ENCODE measurements at regions not wholly inside any gene's neighbourhood (a gene's known extent, or its start where the extent isn't known, plus 50 kb on each side); places are given as distances from the start of the nearest gene placed in this dataset.
A peak's percentile ranks its signal among the peaks of the same experiment; 100 is the strongest.
"Not testable (repeated sequence)": the region's sequence is repeated elsewhere in the genome, so short reads cannot be mapped to it uniquely, and the experiment has no call there.

- ATAC-seq (no peak), DNase-seq (no peak)
- intact Hi-C loops (cut with DNase I, micrococcal nuclease), result no loop called here
These were observed 104.1 kb upstream of the BASP1 start for GRCh38 chr5:17113174-17113958.

GRCh38 chr5:17114233-17114632 lies 103.2 kb upstream of the BASP1 start:
- no peak for DNase-seq
- intact Hi-C loops (cut with DNase I, micrococcal nuclease), result no loop called here
- peak; percentile 65 for ATAC-seq

DNA sequence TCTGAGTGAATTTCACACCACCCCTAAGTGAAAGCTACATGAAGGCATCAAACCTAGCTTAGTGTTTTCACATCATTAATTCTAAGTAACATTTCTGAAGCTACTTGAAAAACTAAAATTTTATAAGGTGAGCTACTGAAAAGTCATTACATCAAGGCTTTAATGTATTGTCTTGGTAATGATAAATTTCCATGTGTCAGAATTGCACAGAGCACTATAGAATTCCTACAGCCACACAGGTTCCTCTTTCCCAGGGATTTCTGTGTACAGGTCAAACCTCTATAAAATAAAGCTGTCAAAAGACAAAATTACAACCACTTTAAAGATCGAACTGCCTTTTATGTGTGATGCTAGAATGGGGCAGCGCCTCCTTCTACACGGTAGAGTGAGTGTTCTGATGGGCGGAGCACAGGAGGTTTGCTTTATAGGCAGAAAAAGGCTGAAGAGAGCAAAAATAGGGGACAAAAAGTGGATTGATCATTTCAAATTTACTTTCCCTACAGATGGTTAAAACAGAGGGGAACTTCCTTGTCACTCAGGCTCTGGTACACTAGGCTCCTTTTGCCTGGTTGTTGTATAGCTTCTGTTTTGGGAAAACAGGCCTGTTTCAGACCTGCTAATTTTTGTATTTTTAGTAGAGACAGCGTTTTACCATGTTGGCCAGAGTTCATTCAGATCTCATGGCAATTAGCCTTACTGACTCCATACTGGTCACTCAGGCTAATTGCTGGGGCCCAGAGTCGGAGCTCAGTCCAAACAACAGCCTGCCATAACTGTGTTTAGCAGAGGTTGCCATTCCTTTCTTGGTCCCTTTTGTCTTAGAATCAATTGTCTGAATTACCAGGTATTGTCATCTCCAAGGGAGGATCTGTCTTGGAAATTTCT lies 102.5 kb upstream of the BASP1 start:
- DNase-seq (no peak), ATAC-seq (peak; percentile 57)
- intact Hi-C loops (cut with DNase I, micrococcal nuclease), result no loop called here

DNA sequence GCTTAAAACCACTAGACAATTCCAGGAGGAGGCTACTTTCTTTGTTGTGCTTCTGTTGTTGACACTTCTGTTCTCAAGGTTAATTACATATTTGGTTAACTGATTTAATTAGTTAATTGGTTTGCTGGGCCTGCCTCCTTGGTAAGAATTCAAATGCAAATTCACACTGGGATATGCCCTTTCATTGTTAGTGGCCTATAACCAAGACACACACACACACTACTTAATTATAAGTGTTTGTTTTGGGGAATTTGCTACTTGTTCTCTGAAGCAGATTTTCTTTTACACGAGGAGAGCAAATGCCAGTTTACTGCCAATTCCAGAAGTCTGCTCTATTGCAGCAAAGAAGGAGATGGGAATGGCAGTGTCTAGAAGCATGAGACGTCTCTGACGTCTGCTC lies 101.6 kb upstream of the BASP1 start:
- ATAC-seq (no peak), DNase-seq (no peak)
- intact Hi-C loops (cut with DNase I, micrococcal nuclease), result no loop called here

DNA sequence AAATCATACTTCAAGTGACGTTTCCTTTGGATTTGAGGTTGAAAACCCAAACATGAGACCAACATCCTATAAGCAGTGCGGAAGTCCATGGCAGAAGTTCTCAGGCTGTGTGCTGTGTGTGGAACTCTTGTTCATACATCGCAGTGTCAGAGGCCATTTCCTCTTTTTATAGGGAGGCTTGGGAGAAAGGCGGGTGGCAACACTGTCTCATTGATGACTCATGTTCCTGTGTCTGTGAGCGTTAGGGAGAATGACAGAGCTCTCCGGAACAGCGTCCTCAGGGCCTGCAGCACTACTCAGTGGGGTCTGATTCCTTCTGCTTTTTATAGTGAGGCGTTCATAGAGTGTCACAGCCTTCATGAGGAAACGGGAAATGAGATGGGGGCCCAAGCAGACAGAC lies 98.8 kb upstream of the BASP1 start:
- ATAC-seq, result peak; percentile 90

DNA sequence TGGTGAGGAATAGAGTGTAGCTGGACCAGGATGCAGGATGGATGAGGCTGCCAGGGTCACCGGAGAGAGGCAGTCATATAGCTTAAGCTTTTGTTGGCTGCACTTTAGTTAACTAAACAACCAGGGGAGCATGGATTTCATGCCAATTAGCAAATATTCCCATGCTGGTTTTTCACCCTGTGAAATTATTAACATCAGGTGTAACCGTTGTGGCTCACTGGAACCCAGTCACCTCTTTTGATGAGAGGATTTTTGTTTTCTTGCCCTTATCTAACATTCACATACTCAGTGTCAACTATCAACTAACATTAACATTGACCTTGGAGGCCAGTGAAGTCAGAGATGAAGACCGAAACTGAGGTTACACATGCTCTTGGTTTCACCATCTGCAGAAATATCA lies 97.2 kb upstream of the BASP1 start:
- DNase-seq (no peak), ATAC-seq (no peak)
- intact Hi-C loops (cut with DNase I, micrococcal nuclease), result no loop called here

More for the DNA sequence above, 98.8 kb upstream of the BASP1 start:
- DNase-seq, result peak; percentile 57 to 79
- intact Hi-C loops (cut with DNase I, micrococcal nuclease), result no loop called here

DNA sequence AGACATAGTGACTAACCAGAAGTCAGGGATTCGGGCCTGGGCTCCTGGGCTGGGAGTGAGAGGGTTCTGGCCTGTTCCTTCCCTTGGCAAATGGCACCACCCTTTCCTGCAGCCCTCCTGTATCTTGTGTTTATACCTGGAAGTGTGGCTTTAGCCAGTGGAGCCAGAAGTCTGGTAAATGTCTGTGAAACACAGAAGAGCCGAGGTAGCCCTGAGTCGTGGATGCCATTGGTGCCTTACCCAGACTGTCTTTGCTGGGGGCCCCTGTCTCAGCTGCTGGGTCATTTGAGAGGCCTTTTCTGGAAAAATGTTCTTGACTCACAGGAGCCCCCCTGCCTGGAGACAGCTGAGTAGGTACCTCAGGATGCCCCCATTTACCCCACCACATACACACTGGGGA lies 95.7 kb upstream of the BASP1 start:
- intact Hi-C loops (cut with DNase I, micrococcal nuclease), result no loop called here
- ATAC-seq (no peak), DNase-seq (no peak)

DNA sequence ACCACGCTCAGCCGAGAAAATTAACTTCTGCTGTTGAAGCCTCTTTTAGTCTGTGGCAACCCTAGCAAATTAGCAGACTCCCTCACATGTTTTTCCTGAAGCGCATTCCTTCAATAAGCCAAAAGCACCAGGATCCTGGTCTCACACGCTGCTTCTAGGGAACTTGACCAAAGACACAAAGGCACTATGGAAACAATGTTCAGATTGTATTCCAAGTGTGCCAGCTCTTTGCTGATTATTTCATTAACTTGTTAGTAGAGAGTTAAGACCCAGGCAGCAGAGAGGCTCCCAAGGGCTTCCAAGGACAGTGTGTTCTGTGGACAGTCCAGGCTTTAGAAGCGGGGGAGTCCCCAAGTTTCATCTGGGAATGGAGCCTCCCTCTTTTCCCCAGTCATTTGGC lies 94.4 kb upstream of the BASP1 start:
- no peak for DNase-seq

GRCh38 chr5:17123773-17124172 lies 93.7 kb upstream of the BASP1 start:
- intact Hi-C loops (cut with DNase I, micrococcal nuclease); ATAC-seq; DNase-seq: not testable (repeated sequence)

More for the DNA sequence above, 94.4 kb upstream of the BASP1 start:
- no peak for ATAC-seq
- intact Hi-C loops (cut with DNase I, micrococcal nuclease), result no loop called here

DNA sequence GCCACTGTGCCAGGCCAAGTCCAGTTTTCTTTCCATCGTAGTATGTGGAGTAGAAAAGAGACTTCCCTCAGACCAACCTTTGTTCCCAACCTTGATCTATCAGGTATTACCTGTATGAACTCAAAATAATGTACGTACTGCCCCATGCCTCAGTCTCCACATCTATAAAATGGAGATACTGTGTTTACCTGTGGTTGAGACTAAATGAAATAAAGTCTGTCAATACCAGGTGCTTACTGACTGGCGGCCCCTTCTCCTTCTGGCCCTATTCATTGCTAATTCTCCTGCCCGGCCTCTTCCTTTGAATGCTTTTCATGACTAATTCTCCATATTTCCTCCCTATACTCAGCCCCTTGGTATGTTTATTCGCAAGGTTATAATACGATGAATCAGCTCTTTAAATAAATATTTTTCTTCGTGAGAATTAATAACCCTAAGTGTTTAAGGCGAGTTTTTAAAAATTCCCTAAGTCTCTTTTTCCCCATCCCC lies 89.6 kb upstream of the BASP1 start:
- ATAC-seq (no peak), DNase-seq (no peak)
- intact Hi-C loops (cut with DNase I, micrococcal nuclease), result no loop called here

DNA sequence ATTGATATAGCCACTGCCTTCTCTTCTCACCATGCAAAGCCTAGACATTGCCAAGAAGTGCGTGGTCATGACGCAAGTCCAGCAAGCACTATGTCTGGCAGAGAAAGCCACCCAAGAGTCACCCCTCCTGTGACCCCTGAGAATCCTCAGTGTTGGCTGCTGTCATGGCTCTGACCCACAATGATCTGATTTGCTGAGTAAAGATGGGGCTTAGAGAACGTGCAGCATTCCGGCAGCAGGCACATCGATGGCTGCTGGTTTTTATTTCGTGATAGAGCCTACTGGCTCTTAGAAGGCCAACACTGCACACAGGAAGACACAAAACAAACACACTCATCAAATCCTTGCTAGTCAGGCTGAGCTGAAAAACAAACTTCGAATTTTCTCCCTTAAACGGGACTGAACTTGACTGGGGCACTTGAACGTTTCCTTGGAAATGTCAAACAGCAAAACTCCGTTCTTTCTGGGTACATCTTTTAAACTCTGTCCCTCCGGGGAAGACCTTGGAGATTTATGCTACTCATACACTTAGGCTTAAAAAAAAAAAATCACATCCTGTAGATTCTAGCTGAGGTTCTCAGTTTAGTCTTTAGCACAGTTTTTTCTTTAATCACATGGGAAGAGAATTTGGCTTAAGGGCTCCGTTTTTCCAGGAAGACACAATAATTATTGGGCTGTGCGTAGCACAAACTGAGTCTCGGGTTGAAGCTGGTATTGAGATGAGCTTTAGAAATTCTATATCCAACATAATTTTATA lies 88.2 kb upstream of the BASP1 start:
- ATAC-seq (no peak), DNase-seq (no peak)
- intact Hi-C loops (cut with DNase I, micrococcal nuclease), result no loop called here

DNA sequence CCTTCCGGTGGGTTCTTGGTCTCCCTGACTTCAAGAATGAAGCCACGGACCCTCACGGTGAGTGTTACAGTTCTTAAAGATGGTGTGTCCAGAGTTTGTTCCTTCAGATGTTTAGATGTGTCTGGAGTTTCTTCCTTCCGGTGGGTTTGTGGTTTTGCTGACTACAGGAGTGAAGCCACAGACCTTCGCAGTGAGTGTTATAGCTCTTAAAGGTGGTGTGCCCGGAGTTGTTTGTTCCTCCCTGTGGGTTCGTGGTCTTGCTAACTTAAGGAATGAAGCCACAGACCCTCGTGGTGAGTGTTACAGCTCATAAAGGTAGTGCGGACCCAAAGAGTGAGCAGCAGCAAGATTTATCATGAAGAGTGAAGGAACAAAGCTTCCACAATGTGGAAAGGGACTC lies 87.1 kb upstream of the BASP1 start:
- ATAC-seq; intact Hi-C loops (cut with DNase I, micrococcal nuclease); DNase-seq: not testable (repeated sequence)

DNA sequence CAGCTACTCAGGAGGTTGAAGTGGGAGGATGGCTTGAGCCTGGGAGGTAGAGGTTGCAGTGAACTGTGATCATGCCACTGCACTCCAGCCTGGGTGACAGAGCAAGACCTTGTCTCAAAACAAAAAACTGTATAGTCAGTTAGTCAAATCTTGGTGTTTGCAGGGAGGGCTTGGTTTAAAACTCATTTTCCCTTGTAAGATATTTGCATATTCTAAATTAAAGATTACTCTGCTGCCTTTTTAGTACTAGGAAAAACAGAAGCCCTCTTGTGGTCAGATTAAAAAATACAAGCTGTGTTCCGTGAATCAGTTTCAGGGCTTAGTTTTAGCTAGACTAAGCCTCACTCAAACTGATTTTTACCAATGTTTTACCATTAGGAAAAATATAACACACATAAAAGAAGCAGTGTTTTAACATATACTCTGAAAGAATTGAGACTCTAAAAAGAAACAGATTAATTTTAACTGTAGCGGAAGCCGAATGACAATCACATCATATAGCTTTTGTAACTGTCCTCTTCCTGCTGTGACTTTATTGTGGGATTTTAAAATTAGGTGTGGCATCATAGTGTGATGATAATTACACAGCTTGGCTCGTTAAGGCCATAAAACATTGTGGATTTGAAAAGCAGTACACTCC lies 84.9 kb upstream of the BASP1 start:
- ATAC-seq (peak; percentile 99), DNase-seq (no peak)
- intact Hi-C loops (cut with DNase I, micrococcal nuclease), result no loop called here

DNA sequence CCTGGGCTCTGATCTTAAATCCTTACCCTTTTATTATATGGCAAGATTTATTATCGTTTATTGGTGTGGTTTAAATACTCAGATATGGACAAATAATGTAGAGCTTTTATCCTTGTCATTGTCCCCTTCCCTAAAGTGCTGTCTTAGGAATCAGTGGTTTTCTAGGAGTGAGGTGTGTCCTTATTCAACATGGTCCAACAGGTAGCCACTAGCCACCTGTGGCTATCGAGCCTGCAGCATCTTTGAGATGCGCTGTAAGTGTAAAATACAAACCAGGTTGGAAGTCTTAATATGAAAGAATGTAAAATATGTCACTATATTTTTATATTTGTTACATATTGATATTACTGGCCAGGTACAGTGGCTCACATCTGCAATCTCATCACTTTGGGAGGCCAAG lies 82.4 kb upstream of the BASP1 start:
- DNase-seq (no peak), ATAC-seq (no peak)
- intact Hi-C loops (cut with DNase I, micrococcal nuclease), result no loop called here

DNA sequence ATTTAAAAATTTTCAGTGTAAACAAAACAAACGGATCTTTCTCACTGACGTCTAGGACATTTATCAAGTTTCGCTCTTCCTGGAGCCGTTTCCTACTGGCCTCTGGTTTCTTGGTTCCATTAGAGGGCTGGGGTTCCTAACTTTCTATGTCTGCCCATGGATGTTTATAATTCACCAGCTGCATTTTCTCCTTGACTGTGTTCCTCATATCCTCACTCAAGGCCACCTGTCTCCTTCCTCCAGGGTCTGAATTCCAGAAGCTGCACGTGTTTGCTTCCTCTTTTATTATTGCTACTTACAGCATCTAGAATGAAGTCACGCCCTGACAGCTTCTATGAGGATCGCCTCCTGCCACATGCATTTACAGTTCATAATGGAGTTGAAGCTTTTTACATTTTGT lies 74.1 kb upstream of the BASP1 start:
- DNase-seq (peak in 1 of 2 donors; percentile 51), ATAC-seq (peak; percentile 100)
- intact Hi-C loops (cut with DNase I, micrococcal nuclease), result no loop called here

DNA sequence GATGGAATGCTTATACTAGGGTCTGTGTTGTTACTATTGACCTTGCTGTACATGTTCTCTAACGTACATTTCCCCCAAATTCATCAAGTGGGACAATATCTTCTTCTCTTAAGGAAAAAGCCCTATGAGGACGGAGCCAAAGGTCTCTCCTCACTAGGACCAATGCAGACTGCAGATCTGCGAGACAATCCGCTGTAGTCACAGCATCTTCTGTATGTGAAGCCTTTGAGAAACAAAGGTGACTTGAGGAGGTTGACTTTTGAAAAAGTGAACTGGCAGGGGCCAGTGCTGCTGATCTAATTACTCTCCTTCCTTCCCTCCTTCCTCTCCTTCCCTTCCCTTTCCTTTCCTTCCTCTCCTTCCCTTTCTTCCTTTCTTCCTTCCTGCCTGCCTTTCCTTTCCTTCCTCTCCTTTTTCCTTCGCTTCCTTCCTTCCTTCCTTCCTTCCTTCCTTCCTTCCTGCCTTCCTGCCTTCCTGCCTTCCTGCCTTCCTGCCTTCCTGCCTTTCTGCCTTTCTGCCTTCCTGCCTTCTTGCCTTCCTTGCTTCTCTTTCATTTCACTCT lies 71.1 kb upstream of the BASP1 start:
- intact Hi-C loops (cut with DNase I, micrococcal nuclease), result no loop called here
- ATAC-seq (no peak), DNase-seq (no peak)

- no peak for DNase-seq
- intact Hi-C loops (cut with DNase I, micrococcal nuclease), result no loop called here
- ATAC-seq, result no peak
These were observed 70.3 kb upstream of the BASP1 start for GRCh38 chr5:17147170-17147569.

DNA sequence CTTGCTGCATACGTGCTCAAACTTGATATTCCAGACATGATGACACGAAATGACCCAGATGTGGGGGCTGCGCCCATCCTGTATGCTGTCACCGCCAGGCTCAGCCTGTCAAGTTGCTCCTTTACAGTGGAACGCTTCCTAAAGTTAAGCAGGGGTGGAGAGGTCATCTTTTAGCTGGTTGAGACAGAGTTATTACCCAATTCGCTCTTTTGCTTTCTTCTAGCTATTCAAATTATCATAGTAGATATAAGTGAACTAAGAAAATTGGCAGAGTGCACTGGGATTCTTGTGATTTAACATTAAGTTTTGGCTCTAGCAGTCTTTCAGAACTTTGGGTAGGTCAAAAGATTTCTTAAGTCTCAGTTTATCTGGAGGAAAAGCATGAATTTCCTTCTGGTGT lies 69.8 kb upstream of the BASP1 start:
- DNase-seq, result no peak
- ATAC-seq, result no peak
- intact Hi-C loops (cut with DNase I, micrococcal nuclease), result no loop called here

DNA sequence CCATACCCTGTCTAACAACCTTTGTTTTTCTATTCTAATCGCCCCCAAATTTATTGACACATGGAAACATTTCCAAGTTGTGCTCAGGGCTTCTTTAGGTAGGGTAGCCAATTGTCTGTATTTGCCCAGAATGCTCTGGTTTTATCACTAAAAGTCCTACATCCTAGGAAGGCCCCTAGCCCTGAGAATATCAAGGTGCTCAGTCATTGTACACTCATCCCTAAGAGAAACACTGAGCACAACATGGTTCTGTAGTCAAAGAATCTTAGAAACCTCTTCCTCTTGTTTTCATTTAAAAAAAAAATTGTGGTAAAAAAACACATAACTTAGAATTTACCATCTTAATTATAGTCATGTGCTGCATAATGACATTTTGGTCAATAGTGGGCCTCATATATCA lies 69.0 kb upstream of the BASP1 start:
- intact Hi-C loops (cut with DNase I, micrococcal nuclease), result no loop called here
- no peak for DNase-seq
- ATAC-seq, result no peak
